Endothelial cell (in vitro differentiated cells): ENCODE measurements at regions not wholly inside any gene's neighbourhood (a gene's known extent, or its start where the extent isn't known, plus 50 kb on each side); places are given as distances from the start of the nearest gene placed in this dataset.

Experiments used
- DNase-seq: peaks from one replicate; pipeline ENCODE4 v3.0.0; 2021; ENCODE audit warnings: low spot score
- H3K27ac Mint-ChIP-seq: one replicate; pipeline ENCODE4 v1.8.0; 2021; ENCODE audit warnings: mixed read lengths, inconsistent platforms; ENCODE audit not compliant: unreplicated experiment
- H3K27me3 Mint-ChIP-seq: one replicate; pipeline ENCODE4 v1.8.0; 2021; ENCODE audit warnings: mild to moderate bottlenecking, moderate library complexity, mixed read lengths, inconsistent platforms; ENCODE audit not compliant: unreplicated experiment
- H3K36me3 Mint-ChIP-seq: one replicate; pipeline ENCODE4 v1.8.0; 2021; ENCODE audit warnings: mild to moderate bottlenecking, low read depth, mixed read lengths, inconsistent platforms; ENCODE audit not compliant: unreplicated experiment
- H3K4me1 Mint-ChIP-seq: one replicate; pipeline ENCODE4 v1.8.0; 2021; ENCODE audit warnings: mild to moderate bottlenecking, mixed read lengths, inconsistent platforms; ENCODE audit not compliant: unreplicated experiment
- H3K4me3 Mint-ChIP-seq: one replicate; pipeline ENCODE4 v1.8.0; 2021; ENCODE audit warnings: mild to moderate bottlenecking, mixed read lengths, inconsistent platforms; ENCODE audit not compliant: unreplicated experiment
- H3K9me3 Mint-ChIP-seq: one replicate; pipeline ENCODE4 v1.8.0; 2021; ENCODE audit warnings: mixed read lengths, inconsistent platforms; ENCODE audit not compliant: unreplicated experiment
- CTCF ChIP-seq: fragments of 200-600 bp; sonication (generic); IDR thresholded peaks from one replicate; pipeline ENCODE4 v1.5.0; 2021; ENCODE audit warnings: antibody characterized with exemption; ENCODE audit not compliant: unreplicated experiment

- DNase-seq, result no peak
- Mint-ChIP-seq H3K27ac (no peak overlapping the region), H3K4me1 (no peaks in the 10 kb centered on the region), H3K9me3 (no peaks in the 10 kb centered on the region), H3K4me3 (no peak overlapping the region), H3K27me3 (no peaks in the 10 kb centered on the region), H3K36me3 (no peaks in the 10 kb centered on the region)
- TF ChIP-seq CTCF, result no peak
Measured at GRCh38 chr3:59308001-59308400, 258.2 kb upstream of the CFAP20DC start.

- no peaks in the 10 kb centered on the region for H3K4me1 Mint-ChIP-seq
- no peak for DNase-seq
- no peak overlapping the region for H3K4me3 Mint-ChIP-seq
Measured at GRCh38 chr3:59306436-59306835, 256.6 kb upstream of the CFAP20DC start.

GRCh38 chr3:59304296-59304695 lies 254.5 kb upstream of the CFAP20DC start:
- Mint-ChIP-seq H3K4me3 (no peak overlapping the region), H3K9me3 (no peaks in the 10 kb centered on the region), H3K27me3 (no peaks in the 10 kb centered on the region), H3K27ac (no peak overlapping the region), H3K36me3 (no peaks in the 10 kb centered on the region), H3K4me1 (peaks cover 6% of the 10 kb centered on the region)
- DNase-seq, result no peak
- TF ChIP-seq CTCF, result no peak

More at GRCh38 chr3:59306436-59306835, 256.6 kb upstream of the CFAP20DC start:
- no peak overlapping the region for H3K27ac Mint-ChIP-seq
- no peaks in the 10 kb centered on the region for H3K36me3 Mint-ChIP-seq
- H3K27me3 Mint-ChIP-seq, result no peaks in the 10 kb centered on the region
- TF ChIP-seq CTCF, result no peak
- no peaks in the 10 kb centered on the region for H3K9me3 Mint-ChIP-seq

- Mint-ChIP-seq H3K27ac (no peak overlapping the region), H3K4me1 (peaks cover 6% of the 10 kb centered on the region), H3K9me3 (no peaks in the 10 kb centered on the region), H3K4me3 (no peak overlapping the region), H3K27me3 (no peaks in the 10 kb centered on the region), H3K36me3 (no peaks in the 10 kb centered on the region)
- no peak for TF ChIP-seq CTCF
- DNase-seq, result no peak
Measured at GRCh38 chr3:59303452-59303851, 253.6 kb upstream of the CFAP20DC start.

- TF ChIP-seq CTCF, result no peak
- no peaks in the 10 kb centered on the region for H3K9me3 Mint-ChIP-seq
- DNase-seq, result no peak
- H3K4me3 Mint-ChIP-seq, result no peak overlapping the region
- peaks cover 6% of the 10 kb centered on the region for H3K4me1 Mint-ChIP-seq
- H3K27me3 Mint-ChIP-seq, result no peaks in the 10 kb centered on the region
- H3K27ac Mint-ChIP-seq, result no peak overlapping the region
- H3K36me3 Mint-ChIP-seq, result no peaks in the 10 kb centered on the region
Measured at GRCh38 chr3:59302442-59302841, 252.6 kb upstream of the CFAP20DC start.
